HG03060 (cell line): ENCODE measurements at regions not wholly inside any gene's neighbourhood (a gene's known extent, or its start where the extent isn't known, plus 50 kb on each side); places are given as distances from the start of the nearest gene placed in this dataset.

Source experiments
- ATAC-seq: cut with Tn5 transposase; IDR thresholded peaks from one replicate; pipeline ENCODE4 v1.9.1; 2021; ENCODE audit warnings: low read depth, moderate number of reproducible peaks; ENCODE audit not compliant: unreplicated experiment

- ATAC-seq: no peak
Observed at GRCh38 chr9:91089405-91090129, 272.2 kb downstream of the AUH start.

- no peak for ATAC-seq
Observed at GRCh38 chr9:91090130-91090410, 271.6 kb downstream of the AUH start.

- no peak for ATAC-seq
Observed at GRCh38 chr9:91092214-91092613, 269.5 kb downstream of the AUH start.

GRCh38 chr9:91094324-91095088 is 267.2 kb downstream of the AUH start:
- no peak for ATAC-seq

GRCh38 chr9:91098203-91098850 is 263.4 kb downstream of the AUH start:
- no peak for ATAC-seq

GRCh38 chr9:91099436-91099835 is 262.3 kb downstream of the AUH start:
- ATAC-seq: no peak

GRCh38 chr9:91100878-91101450 is 260.8 kb downstream of the AUH start:
- no peak for ATAC-seq

- ATAC-seq: no peak
Observed at GRCh38 chr9:91101611-91102168, 260.0 kb downstream of the AUH start.

GRCh38 chr9:91102269-91102668 is 259.4 kb downstream of the AUH start:
- ATAC-seq: no peak

- no peak for ATAC-seq
Observed at GRCh38 chr9:91103931-91104330, 257.8 kb downstream of the AUH start.

- ATAC-seq: no peak
Observed at GRCh38 chr9:91106415-91107081, 255.2 kb downstream of the AUH start.

GRCh38 chr9:91111226-91111625 is 250.5 kb downstream of the AUH start:
- no peak for ATAC-seq

- no peak for ATAC-seq
Observed at GRCh38 chr9:91111876-91112275, 249.8 kb downstream of the AUH start.

- no peak for ATAC-seq
Observed at GRCh38 chr9:91113016-91113415, 248.7 kb downstream of the AUH start.

- no peak for ATAC-seq
Observed at GRCh38 chr9:91114450-91114849, 247.3 kb downstream of the AUH start.

- ATAC-seq: no peak
Observed at GRCh38 chr9:91116211-91116610, 245.5 kb downstream of the AUH start.

GRCh38 chr9:91116711-91117110 is 245.0 kb downstream of the AUH start:
- ATAC-seq: no peak

GRCh38 chr9:91117474-91117891 is 244.2 kb downstream of the AUH start:
- ATAC-seq: no peak

- no peak for ATAC-seq
Observed at GRCh38 chr9:91117959-91118703, 243.6 kb downstream of the AUH start.

- ATAC-seq: no peak
Observed at GRCh38 chr9:91118704-91119025, 243.1 kb downstream of the AUH start.
